ENCODE measurements at regions not wholly inside any gene's neighbourhood (a gene's known extent, or its start where the extent isn't known, plus 50 kb on each side); places are given as distances from the start of the nearest gene placed in this dataset.

DNA sequence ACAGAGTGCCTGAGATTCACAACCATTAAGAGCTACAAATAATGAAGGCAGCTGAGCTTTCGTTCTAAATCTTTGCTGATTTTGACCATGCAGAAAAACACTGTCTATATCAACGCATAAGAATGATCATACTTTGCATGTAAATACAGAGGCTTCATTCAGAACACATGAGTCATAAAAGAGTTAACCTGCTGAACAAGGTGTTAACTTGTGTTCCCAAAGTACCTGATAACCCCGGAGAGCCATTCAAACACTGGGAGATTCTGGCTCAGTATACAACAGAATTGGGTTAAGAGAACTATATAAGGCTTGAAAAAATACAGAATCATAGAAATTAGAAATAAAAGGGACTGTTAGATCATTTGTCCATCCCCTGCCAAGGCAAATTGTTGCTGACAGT, 964.3 kb upstream of the TENM3 start:
- no peak for DNase-seq (ENCODE audit: extremely low read depth, low read depth)
- TF ChIP-seq CTCF (IDR thresholded peaks at IDR 0.05; ENCODE audit: low read depth, low read length): no peak

GRCh38 chr4:181281451-181281850, 961.8 kb upstream of the TENM3 start:
- no peak for TF ChIP-seq CTCF (IDR thresholded peaks at IDR 0.05; ENCODE audit: low read depth, low read length)
- no peak for DNase-seq (ENCODE audit: extremely low read depth, low read depth)

DNA sequence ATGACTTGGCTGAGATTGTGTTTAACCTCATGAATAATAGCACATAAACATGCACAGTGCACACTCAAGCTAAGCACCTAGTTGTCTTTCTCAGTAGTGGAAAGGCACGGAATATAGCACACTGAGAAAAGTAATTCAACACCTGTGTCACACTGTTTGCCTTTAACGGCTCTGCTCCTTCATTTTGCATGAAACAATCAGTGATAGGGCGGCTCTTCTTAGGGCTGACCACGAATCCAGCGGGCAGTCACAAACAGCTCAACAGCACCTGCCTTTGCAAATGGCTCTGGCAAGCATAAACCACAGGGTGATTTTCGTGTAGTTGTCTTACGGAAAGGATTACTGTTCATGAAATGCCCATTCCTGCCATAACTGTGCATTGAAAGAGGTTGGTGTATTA, 954.0 kb upstream of the TENM3 start:
- no peak for TF ChIP-seq CTCF (IDR thresholded peaks at IDR 0.05; ENCODE audit: low read depth, low read length)
- DNase-seq (ENCODE audit: extremely low read depth, low read depth): no peak

- no peak for TF ChIP-seq CTCF (IDR thresholded peaks at IDR 0.05; ENCODE audit: low read depth, low read length)
- DNase-seq (ENCODE audit: extremely low read depth, low read depth): no peak
Measured at GRCh38 chr4:181291615-181292014, 951.6 kb upstream of the TENM3 start.

DNA sequence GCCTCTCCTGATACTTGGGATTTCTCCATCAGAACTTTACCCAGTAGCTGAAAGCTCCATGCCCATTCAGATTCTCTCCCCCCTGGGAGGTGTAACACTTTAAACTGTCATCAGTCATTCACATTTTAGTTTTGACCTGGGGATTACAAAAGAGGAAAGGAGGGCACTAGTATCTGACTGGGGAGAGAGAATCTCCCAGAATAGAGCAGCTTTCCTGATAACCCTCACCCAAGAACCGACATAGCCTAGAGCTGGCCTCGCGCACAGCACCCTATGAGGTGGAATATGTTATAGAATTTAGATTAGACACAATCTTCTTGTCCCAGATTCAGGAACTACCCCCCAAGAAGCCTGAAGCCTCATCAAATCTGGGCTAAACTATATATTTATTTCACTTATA, 950.2 kb upstream of the TENM3 start:
- TF ChIP-seq CTCF (IDR thresholded peaks at IDR 0.05; ENCODE audit: low read depth, low read length): no peak
- no peak for DNase-seq (ENCODE audit: extremely low read depth, low read depth)

- no peak for TF ChIP-seq CTCF (IDR thresholded peaks at IDR 0.05; ENCODE audit: low read depth, low read length)
- DNase-seq (ENCODE audit: extremely low read depth, low read depth): no peak
Measured at GRCh38 chr4:181293541-181293940, 949.7 kb upstream of the TENM3 start.

DNA sequence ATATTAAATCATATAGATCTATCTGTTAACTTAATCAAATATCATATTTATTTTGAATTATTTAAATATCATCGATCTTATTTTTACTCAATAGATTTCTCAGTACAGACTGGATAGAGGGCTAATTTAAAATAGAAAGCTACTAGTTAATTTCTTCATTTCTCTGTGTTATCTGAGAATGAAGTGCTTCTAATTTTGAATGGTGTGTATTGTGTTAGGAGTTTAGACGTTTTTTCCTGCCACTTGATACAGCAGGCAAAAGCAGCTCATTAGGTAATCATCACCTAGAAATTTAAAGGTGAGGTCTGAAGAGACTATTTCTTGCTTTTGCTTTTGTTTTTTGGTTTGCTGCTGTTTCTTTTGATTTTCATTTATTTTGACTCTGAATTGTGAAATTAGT, 948.8 kb upstream of the TENM3 start:
- no peak for DNase-seq (ENCODE audit: extremely low read depth, low read depth)
- no peak for TF ChIP-seq CTCF (IDR thresholded peaks at IDR 0.05; ENCODE audit: low read depth, low read length)
